Epithelial cell of esophagus (primary cell): ENCODE measurements at regions not wholly inside any gene's neighbourhood (a gene's known extent, or its start where the extent isn't known, plus 50 kb on each side); places are given as distances from the start of the nearest gene placed in this dataset.

Experiments used
- DNase-seq: peaks from one replicate; pipeline ENCODE4 v3.0.0; 2010; ENCODE audit warnings: low read depth
- H3K4me3 ChIP-seq: 2 replicates; pipeline ENCODE4 v1.5.1; 2011; ENCODE audit warnings: mild to moderate bottlenecking, low read length, control low read depth
- CTCF ChIP-seq: IDR thresholded peaks from 2 replicates; pipeline ENCODE4 v1.5.1; 2011; ENCODE audit warnings: low read depth, mild to moderate bottlenecking, low read length, control low read depth, inconsistent platforms; ENCODE audit not compliant: insufficient read depth; ENCODE audit errors: missing control alignments

GRCh38 chr20:18985551-18985950, 172.0 kb downstream of the SCP2D1 start:
- H3K4me3 ChIP-seq: no peak overlapping the region
- no peak for TF ChIP-seq CTCF
- DNase-seq: peak; percentile 44

- no peak for DNase-seq
- no peak overlapping the region for H3K4me3 ChIP-seq
- no peak for TF ChIP-seq CTCF
Measured at GRCh38 chr20:18986146-18986830, 172.7 kb downstream of the SCP2D1 start.

GRCh38 chr20:18986895-18987580, 173.5 kb downstream of the SCP2D1 start:
- DNase-seq: no peak
- no peak for TF ChIP-seq CTCF
- H3K4me3 ChIP-seq: no peak overlapping the region

GRCh38 chr20:18987781-18988360, 174.3 kb downstream of the SCP2D1 start:
- DNase-seq: no peak
- TF ChIP-seq CTCF: no peak
- no peak overlapping the region for H3K4me3 ChIP-seq

- no peak for DNase-seq
- no peak for TF ChIP-seq CTCF
- no peak overlapping the region for H3K4me3 ChIP-seq
Measured at GRCh38 chr20:18988701-18989100, 175.1 kb downstream of the SCP2D1 start.

GRCh38 chr20:18989736-18990474, 176.3 kb downstream of the SCP2D1 start:
- no peak for TF ChIP-seq CTCF

More at GRCh38 chr20:18989736-18990474, 176.3 kb downstream of the SCP2D1 start:
- DNase-seq: no peak
- H3K4me3 ChIP-seq: no peak overlapping the region
